ENCODE measurements at regions not wholly inside any gene's neighbourhood (a gene's known extent, or its start where the extent isn't known, plus 50 kb on each side); places are given as distances from the start of the nearest gene placed in this dataset.
"Not testable (repeated sequence)": the region's sequence is repeated elsewhere in the genome, so short reads cannot be mapped to it uniquely, and the experiment has no call there.

- Histone ChIP-seq H3K4me3 (ENCODE audit: low read depth, low read length) (no peak overlapping the region), H3K27me3 (ENCODE audit: control insufficient read depth, insufficient read depth, low read length) (no peaks in the 10 kb centered on the region), H3K9me3 (ENCODE audit: control insufficient read depth, insufficient read depth, low read length) (no peaks in the 10 kb centered on the region), H3K36me3 (ENCODE audit: control insufficient read depth, insufficient read depth, low read length) (no peaks in the 10 kb centered on the region), H3K27ac (ENCODE audit: low read depth, low read length) (no peak overlapping the region), H3K4me1 (ENCODE audit: control insufficient read depth, insufficient read depth, low read length) (no peaks in the 10 kb centered on the region)
- 90% methylated on average over 5 of the region's 6 CpGs for whole genome bisulfite sequencing (ENCODE audit: insufficient coverage)
- DNase-seq (ENCODE audit: low read depth in 4 of 6, low spot score in 6 of 6), result no peak
Observed at GRCh38 chr10:26355241-26355640, 82.9 kb upstream of the APBB1IP start.

- DNase-seq (ENCODE audit: low read depth in 4 of 6, low spot score in 6 of 6), result no peak
- H3K36me3 ChIP-seq (ENCODE audit: control insufficient read depth, insufficient read depth, low read length), result no peaks in the 10 kb centered on the region
- no peaks in the 10 kb centered on the region for H3K27me3 ChIP-seq (ENCODE audit: control insufficient read depth, insufficient read depth, low read length)
- H3K9me3 ChIP-seq (ENCODE audit: control insufficient read depth, insufficient read depth, low read length), result no peaks in the 10 kb centered on the region
- WGBS (ENCODE audit: insufficient coverage), result no CpG with 5 or more reads among the region's 1 CpG
- no peak overlapping the region for H3K27ac ChIP-seq (ENCODE audit: low read depth, low read length)
- no peak overlapping the region for H3K4me3 ChIP-seq (ENCODE audit: low read depth, low read length)
- no peaks in the 10 kb centered on the region for H3K4me1 ChIP-seq (ENCODE audit: control insufficient read depth, insufficient read depth, low read length)
Observed at GRCh38 chr10:26357203-26357602, 80.9 kb upstream of the APBB1IP start.

- no CpG with 5 or more reads among the region's 2 CpGs for WGBS (ENCODE audit: insufficient coverage)
- H3K4me1 ChIP-seq (ENCODE audit: control insufficient read depth, insufficient read depth, low read length), result no peaks in the 10 kb centered on the region
Observed at GRCh38 chr10:26358071-26358470, 80.1 kb upstream of the APBB1IP start.

DNA sequence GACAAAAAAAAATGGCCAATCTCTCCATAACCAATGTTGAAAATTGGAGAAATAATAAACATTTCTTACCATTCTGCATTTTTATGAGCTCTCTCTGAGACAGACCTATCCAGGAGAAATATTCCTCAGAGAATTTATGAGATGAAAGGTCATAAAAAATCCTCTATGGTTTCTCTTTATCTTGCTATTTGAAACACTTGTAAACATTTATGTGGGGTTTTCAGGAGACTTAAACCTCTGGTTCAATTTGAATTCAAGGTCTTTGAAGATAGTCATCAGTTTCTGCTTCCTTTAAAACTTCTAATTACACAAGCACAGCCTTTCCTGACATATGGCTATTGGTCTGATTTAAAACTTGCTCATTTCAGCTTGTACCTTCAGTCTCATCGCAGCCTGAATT is 78.5 kb upstream of the APBB1IP start:
- H3K9me3 ChIP-seq (ENCODE audit: control insufficient read depth, insufficient read depth, low read length), result no peaks in the 10 kb centered on the region
- H3K27me3 ChIP-seq (ENCODE audit: control insufficient read depth, insufficient read depth, low read length), result no peaks in the 10 kb centered on the region
- no peaks in the 10 kb centered on the region for H3K36me3 ChIP-seq (ENCODE audit: control insufficient read depth, insufficient read depth, low read length)
- no peaks in the 10 kb centered on the region for H3K4me1 ChIP-seq (ENCODE audit: control insufficient read depth, insufficient read depth, low read length)
- H3K4me3 ChIP-seq (ENCODE audit: low read depth, low read length), result no peak overlapping the region
- DNase-seq (ENCODE audit: low read depth in 4 of 6, low spot score in 6 of 6), result no peak
- H3K27ac ChIP-seq (ENCODE audit: low read depth, low read length), result no peak overlapping the region
- no CpG with 5 or more reads among the region's 1 CpG for WGBS (ENCODE audit: insufficient coverage)

More at GRCh38 chr10:26358071-26358470, 80.1 kb upstream of the APBB1IP start:
- no peak for DNase-seq (ENCODE audit: low read depth in 4 of 6, low spot score in 6 of 6)
- no peak overlapping the region for H3K27ac ChIP-seq (ENCODE audit: low read depth, low read length)
- no peaks in the 10 kb centered on the region for H3K36me3 ChIP-seq (ENCODE audit: control insufficient read depth, insufficient read depth, low read length)
- no peaks in the 10 kb centered on the region for H3K9me3 ChIP-seq (ENCODE audit: control insufficient read depth, insufficient read depth, low read length)
- H3K27me3 ChIP-seq (ENCODE audit: control insufficient read depth, insufficient read depth, low read length), result no peaks in the 10 kb centered on the region
- no peak overlapping the region for H3K4me3 ChIP-seq (ENCODE audit: low read depth, low read length)

GRCh38 chr10:26361351-26361750 is 76.8 kb upstream of the APBB1IP start:
- no peaks in the 10 kb centered on the region for H3K36me3 ChIP-seq (ENCODE audit: control insufficient read depth, insufficient read depth, low read length)
- H3K4me1 ChIP-seq (ENCODE audit: control insufficient read depth, insufficient read depth, low read length), result no peaks in the 10 kb centered on the region
- H3K27me3 ChIP-seq (ENCODE audit: control insufficient read depth, insufficient read depth, low read length), result no peaks in the 10 kb centered on the region
- H3K9me3 ChIP-seq (ENCODE audit: control insufficient read depth, insufficient read depth, low read length), result no peaks in the 10 kb centered on the region
- no peak overlapping the region for H3K27ac ChIP-seq (ENCODE audit: low read depth, low read length)
- 100% methylated on average over 1 of the region's 3 CpGs for WGBS (ENCODE audit: insufficient coverage)
- H3K4me3 ChIP-seq (ENCODE audit: low read depth, low read length), result no peak overlapping the region
- no peak for DNase-seq (ENCODE audit: low read depth in 4 of 6, low spot score in 6 of 6)

- WGBS (ENCODE audit: insufficient coverage), result 0% methylated on average over 1 of the region's 1 CpG
- Histone ChIP-seq H3K27me3 (ENCODE audit: control insufficient read depth, insufficient read depth, low read length) (no peaks in the 10 kb centered on the region), H3K4me3 (ENCODE audit: low read depth, low read length) (no peak overlapping the region), H3K9me3 (ENCODE audit: control insufficient read depth, insufficient read depth, low read length) (no peaks in the 10 kb centered on the region), H3K4me1 (ENCODE audit: control insufficient read depth, insufficient read depth, low read length) (no peaks in the 10 kb centered on the region), H3K27ac (ENCODE audit: low read depth, low read length) (no peak overlapping the region), H3K36me3 (ENCODE audit: control insufficient read depth, insufficient read depth, low read length) (no peaks in the 10 kb centered on the region)
- no peak for DNase-seq (ENCODE audit: low read depth in 4 of 6, low spot score in 6 of 6)
Observed at GRCh38 chr10:26361971-26362370, 76.2 kb upstream of the APBB1IP start.

- no CpG with 5 or more reads among the region's 2 CpGs for WGBS (ENCODE audit: insufficient coverage)
- no peaks in the 10 kb centered on the region for H3K27me3 ChIP-seq (ENCODE audit: control insufficient read depth, insufficient read depth, low read length)
Observed at GRCh38 chr10:26365681-26366358, 72.3 kb upstream of the APBB1IP start.

GRCh38 chr10:26367035-26367434 is 71.1 kb upstream of the APBB1IP start:
- not testable (repeated sequence) for H3K36me3 ChIP-seq (ENCODE audit: control insufficient read depth, insufficient read depth, low read length); H3K4me3 ChIP-seq (ENCODE audit: low read depth, low read length); DNase-seq (ENCODE audit: low read depth in 4 of 6, low spot score in 6 of 6); H3K27ac ChIP-seq (ENCODE audit: low read depth, low read length); H3K4me1 ChIP-seq (ENCODE audit: control insufficient read depth, insufficient read depth, low read length); H3K9me3 ChIP-seq (ENCODE audit: control insufficient read depth, insufficient read depth, low read length); H3K27me3 ChIP-seq (ENCODE audit: control insufficient read depth, insufficient read depth, low read length)
- WGBS (ENCODE audit: insufficient coverage), result 89% methylated on average over 3 of the region's 8 CpGs

More at GRCh38 chr10:26365681-26366358, 72.3 kb upstream of the APBB1IP start:
- Histone ChIP-seq H3K4me3 (ENCODE audit: low read depth, low read length) (no peak overlapping the region), H3K4me1 (ENCODE audit: control insufficient read depth, insufficient read depth, low read length) (no peaks in the 10 kb centered on the region), H3K9me3 (ENCODE audit: control insufficient read depth, insufficient read depth, low read length) (no peaks in the 10 kb centered on the region), H3K27ac (ENCODE audit: low read depth, low read length) (no peak overlapping the region), H3K36me3 (ENCODE audit: control insufficient read depth, insufficient read depth, low read length) (no peaks in the 10 kb centered on the region)
- no peak for DNase-seq (ENCODE audit: low read depth in 4 of 6, low spot score in 6 of 6)

GRCh38 chr10:26367771-26368170 is 70.4 kb upstream of the APBB1IP start:
- Histone ChIP-seq H3K27me3 (ENCODE audit: control insufficient read depth, insufficient read depth, low read length) (no peaks in the 10 kb centered on the region), H3K27ac (ENCODE audit: low read depth, low read length) (no peak overlapping the region), H3K36me3 (ENCODE audit: control insufficient read depth, insufficient read depth, low read length) (no peaks in the 10 kb centered on the region), H3K4me1 (ENCODE audit: control insufficient read depth, insufficient read depth, low read length) (no peaks in the 10 kb centered on the region), H3K4me3 (ENCODE audit: low read depth, low read length) (no peak overlapping the region), H3K9me3 (ENCODE audit: control insufficient read depth, insufficient read depth, low read length) (no peaks in the 10 kb centered on the region)
- WGBS (ENCODE audit: insufficient coverage), result no CpG with 5 or more reads among the region's 3 CpGs
- peak in 2 of 6 donors; percentile 17 to 46 for DNase-seq (ENCODE audit: low read depth in 4 of 6, low spot score in 6 of 6)

DNA sequence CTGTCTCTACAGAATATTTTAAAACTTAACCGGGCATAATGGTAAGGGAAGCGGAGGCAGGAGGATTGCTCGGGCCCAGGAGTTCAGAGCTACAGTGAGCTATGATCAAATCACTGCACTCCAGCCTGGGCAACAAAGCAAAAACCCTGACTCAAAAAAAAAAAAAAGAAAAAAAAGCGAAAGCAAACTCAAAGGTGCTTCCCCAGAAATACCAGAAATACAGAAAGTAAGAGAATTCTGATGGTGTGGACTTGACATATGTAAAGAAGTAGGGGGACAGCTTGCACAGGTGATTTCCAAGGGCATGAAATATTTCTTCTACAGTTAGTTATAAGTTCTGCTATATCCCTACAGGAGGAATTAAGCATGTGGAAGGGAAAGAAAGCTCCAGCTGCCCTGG is 69.7 kb upstream of the APBB1IP start:
- H3K27me3 ChIP-seq (ENCODE audit: control insufficient read depth, insufficient read depth, low read length), result no peaks in the 10 kb centered on the region
- no peak for DNase-seq (ENCODE audit: low read depth in 4 of 6, low spot score in 6 of 6)
- no CpG with 5 or more reads among the region's 4 CpGs for WGBS (ENCODE audit: insufficient coverage)

More for the DNA sequence above, 69.7 kb upstream of the APBB1IP start:
- no peak overlapping the region for H3K4me3 ChIP-seq (ENCODE audit: low read depth, low read length)
- H3K9me3 ChIP-seq (ENCODE audit: control insufficient read depth, insufficient read depth, low read length), result no peaks in the 10 kb centered on the region
- no peaks in the 10 kb centered on the region for H3K36me3 ChIP-seq (ENCODE audit: control insufficient read depth, insufficient read depth, low read length)
- no peaks in the 10 kb centered on the region for H3K4me1 ChIP-seq (ENCODE audit: control insufficient read depth, insufficient read depth, low read length)
- H3K27ac ChIP-seq (ENCODE audit: low read depth, low read length), result no peak overlapping the region
